ENCODE measurements at regions not wholly inside any gene's neighbourhood (a gene's known extent, or its start where the extent isn't known, plus 50 kb on each side); places are given as distances from the start of the nearest gene placed in this dataset.
"Not testable (repeated sequence)": the region's sequence is repeated elsewhere in the genome, so short reads cannot be mapped to it uniquely, and the experiment has no call there.

GRCh38 chr1:56249234-56249633 is 330.1 kb downstream of the PLPP3 start:
- Histone ChIP-seq H3K27ac (ENCODE audit: low read depth, low read length) (no peak overlapping the region), H3K27me3 (ENCODE audit: control insufficient read depth, insufficient read depth, low read length, poor library complexity, severe bottlenecking) (no peaks in the 10 kb centered on the region), H3K4me3 (ENCODE audit: low read length) (no peak overlapping the region), H3K9ac (ENCODE audit: extremely low read depth, low read length, poor library complexity, severe bottlenecking) (no peak overlapping the region), H3K4me1 (ENCODE audit: control insufficient read depth, insufficient read depth, low read length) (no peaks in the 10 kb centered on the region), H3K36me3 (ENCODE audit: control insufficient read depth, insufficient read depth, low read length) (no peaks in the 10 kb centered on the region), H3K9me3 (ENCODE audit: control insufficient read depth, low read length) (no peaks in the 10 kb centered on the region)
- H3K36me3 Mint-ChIP-seq (ENCODE audit: low read depth): no peaks in the 10 kb centered on the region
- H3K9me3 Mint-ChIP-seq: no peaks in the 10 kb centered on the region
- peaks cover 2% of the 10 kb centered on the region for H3K27me3 Mint-ChIP-seq (ENCODE audit: insufficient read depth)
- no peaks in the 10 kb centered on the region for H3K4me1 Mint-ChIP-seq
- WGBS, 2 experiments (ENCODE audit: insufficient coverage in 1 of 2, insufficient read length in 1 of 2): 63 to 87% methylated on average over 1 to 2 of the region's 2 CpGs
- no peak overlapping the region for H3K27ac Mint-ChIP-seq
- no peak overlapping the region for H3K4me3 Mint-ChIP-seq
- no peak for DNase-seq
- TF ChIP-seq CTCF (conservative IDR thresholded peaks at IDR 0.05): no peak

GRCh38 chr1:56248138-56248537 is 331.2 kb downstream of the PLPP3 start:
- Mint-ChIP-seq H3K27me3 (ENCODE audit: insufficient read depth) (peaks cover 2% of the 10 kb centered on the region), H3K4me3 (no peak overlapping the region), H3K4me1 (no peaks in the 10 kb centered on the region), H3K36me3 (ENCODE audit: low read depth) (no peaks in the 10 kb centered on the region), H3K9me3 (peaks cover 2% of the 10 kb centered on the region), H3K27ac (no peak overlapping the region)
- Histone ChIP-seq H3K4me3 (ENCODE audit: low read length) (no peak overlapping the region), H3K9ac (ENCODE audit: extremely low read depth, low read length, poor library complexity, severe bottlenecking) (no peak overlapping the region), H3K27ac (ENCODE audit: low read depth, low read length) (no peak overlapping the region), H3K4me1 (ENCODE audit: control insufficient read depth, insufficient read depth, low read length) (no peaks in the 10 kb centered on the region), H3K9me3 (ENCODE audit: control insufficient read depth, low read length) (no peaks in the 10 kb centered on the region), H3K36me3 (ENCODE audit: control insufficient read depth, insufficient read depth, low read length) (no peaks in the 10 kb centered on the region), H3K27me3 (ENCODE audit: control insufficient read depth, insufficient read depth, low read length, poor library complexity, severe bottlenecking) (no peaks in the 10 kb centered on the region)
- DNase-seq: no peak
- WGBS, 2 experiments (ENCODE audit: insufficient coverage in 1 of 2, insufficient read length in 1 of 2): 88% methylated on average over 1 of the region's 1 CpG; no CpG with 5 or more reads in 1 of the 2 experiments
- no peak for TF ChIP-seq CTCF (conservative IDR thresholded peaks at IDR 0.05)

- not testable (repeated sequence) for H3K36me3 ChIP-seq (ENCODE audit: control insufficient read depth, insufficient read depth, low read length); H3K27me3 Mint-ChIP-seq (ENCODE audit: insufficient read depth); H3K36me3 Mint-ChIP-seq (ENCODE audit: low read depth); H3K9me3 ChIP-seq (ENCODE audit: control insufficient read depth, low read length); H3K27me3 ChIP-seq (ENCODE audit: control insufficient read depth, insufficient read depth, low read length, poor library complexity, severe bottlenecking); H3K9ac ChIP-seq (ENCODE audit: extremely low read depth, low read length, poor library complexity, severe bottlenecking); H3K4me3 ChIP-seq (ENCODE audit: low read length); H3K4me1 ChIP-seq (ENCODE audit: control insufficient read depth, insufficient read depth, low read length); H3K27ac Mint-ChIP-seq; H3K4me1 Mint-ChIP-seq; DNase-seq; H3K4me3 Mint-ChIP-seq
- peak overlapping the region; percentile 53 for H3K27ac ChIP-seq (ENCODE audit: low read depth, low read length)
- peaks cover 14% of the 10 kb centered on the region for H3K9me3 Mint-ChIP-seq
- WGBS, 2 experiments (ENCODE audit: insufficient coverage in 1 of 2, insufficient read length in 1 of 2): 100% methylated on average over 1 of the region's 2 CpGs; no CpG with 5 or more reads in 1 of the 2 experiments
Measured at GRCh38 chr1:56246726-56247125, 332.6 kb downstream of the PLPP3 start.

- peaks cover 20% of the 10 kb centered on the region for H3K9me3 Mint-ChIP-seq
- Histone ChIP-seq H3K27ac (ENCODE audit: low read depth, low read length) (no peak overlapping the region), H3K4me3 (ENCODE audit: low read length) (no peak overlapping the region), H3K4me1 (ENCODE audit: control insufficient read depth, insufficient read depth, low read length) (no peaks in the 10 kb centered on the region), H3K9me3 (ENCODE audit: control insufficient read depth, low read length) (peaks cover 9% of the 10 kb centered on the region), H3K36me3 (ENCODE audit: control insufficient read depth, insufficient read depth, low read length) (no peaks in the 10 kb centered on the region), H3K9ac (ENCODE audit: extremely low read depth, low read length, poor library complexity, severe bottlenecking) (no peak overlapping the region), H3K27me3 (ENCODE audit: control insufficient read depth, insufficient read depth, low read length, poor library complexity, severe bottlenecking) (no peaks in the 10 kb centered on the region)
- DNase-seq: no peak
- no peak overlapping the region for H3K4me3 Mint-ChIP-seq
- TF ChIP-seq CTCF (conservative IDR thresholded peaks at IDR 0.05): no peak
- H3K4me1 Mint-ChIP-seq: no peaks in the 10 kb centered on the region
- H3K27ac Mint-ChIP-seq: no peak overlapping the region
- H3K27me3 Mint-ChIP-seq (ENCODE audit: insufficient read depth): peaks cover 2% of the 10 kb centered on the region
- WGBS, 2 experiments (ENCODE audit: insufficient coverage in 1 of 2, insufficient read length in 1 of 2): 60% methylated on average over 1 of the region's 1 CpG; no CpG with 5 or more reads in 1 of the 2 experiments
- H3K36me3 Mint-ChIP-seq (ENCODE audit: low read depth): no peaks in the 10 kb centered on the region
Measured at GRCh38 chr1:56240400-56240799, 339.0 kb downstream of the PLPP3 start.

All from endodermal cell (in vitro differentiated cells).